Thymus (tissue), 11 donors: ENCODE measurements at regions not wholly inside any gene's neighbourhood (a gene's known extent, or its start where the extent isn't known, plus 50 kb on each side); places are given as distances from the start of the nearest gene placed in this dataset.
A peak's percentile ranks its signal among the peaks of the same experiment; 100 is the strongest.
"Not testable (repeated sequence)": the region's sequence is repeated elsewhere in the genome, so short reads cannot be mapped to it uniquely, and the experiment has no call there.

Experiments
- DNase-seq, 9 donors: peaks; one replicate each; pipeline ENCODE4 v3.0.0-alpha.2; 2013; ENCODE audit warnings: low spot score in 9 of 9, low read depth in 6 of 9, missing footprints in 1 of 9
- H3K27ac ChIP-seq, 2 donors: one replicate each; pipeline ENCODE4 v1.5.1; 2013; ENCODE audit warnings: control low read depth in 1 of 2, low read depth in 1 of 2, low read length in 1 of 2, mild to moderate bottlenecking in 1 of 2, moderate library complexity in 1 of 2
- H3K27me3 ChIP-seq, 2 donors: one replicate each; pipeline ENCODE4 v1.5.1; 2013; ENCODE audit warnings: low read length in 1 of 2; ENCODE audit not compliant: control insufficient read depth in 2 of 2, insufficient read depth in 1 of 2
- H3K36me3 ChIP-seq, 2 donors: one replicate each; pipeline ENCODE4 v1.5.1; 2013; ENCODE audit warnings: low read length in 1 of 2, mild to moderate bottlenecking in 1 of 2, moderate library complexity in 1 of 2; ENCODE audit not compliant: control insufficient read depth in 2 of 2, insufficient read depth in 2 of 2
- H3K4me1 ChIP-seq, 2 donors: one replicate each; pipeline ENCODE4 v1.5.1; 2013; ENCODE audit warnings: low read length in 2 of 2; ENCODE audit not compliant: control insufficient read depth in 2 of 2, insufficient read depth in 2 of 2
- H3K4me3 ChIP-seq, 2 donors: one replicate each; pipeline ENCODE4 v1.5.1; 2013; ENCODE audit warnings: low read length in 2 of 2, control low read depth in 1 of 2, mild to moderate bottlenecking in 1 of 2
- H3K9me3 ChIP-seq, 2 donors: one replicate each; pipeline ENCODE4 v1.5.1; 2013; ENCODE audit warnings: low read length in 1 of 2, mild to moderate bottlenecking in 1 of 2; ENCODE audit not compliant: control insufficient read depth in 2 of 2, insufficient read depth in 1 of 2
- WGBS: extraction: QIAGEN DNeasy Blood & Tissue Kit; methylation state at CpG from one replicate; pipeline ENCODE4 v1.1.7; 2013; 5-methylcytosine and 5-hydroxymethylcytosine counted together
- donor health status: healthy.

DNA sequence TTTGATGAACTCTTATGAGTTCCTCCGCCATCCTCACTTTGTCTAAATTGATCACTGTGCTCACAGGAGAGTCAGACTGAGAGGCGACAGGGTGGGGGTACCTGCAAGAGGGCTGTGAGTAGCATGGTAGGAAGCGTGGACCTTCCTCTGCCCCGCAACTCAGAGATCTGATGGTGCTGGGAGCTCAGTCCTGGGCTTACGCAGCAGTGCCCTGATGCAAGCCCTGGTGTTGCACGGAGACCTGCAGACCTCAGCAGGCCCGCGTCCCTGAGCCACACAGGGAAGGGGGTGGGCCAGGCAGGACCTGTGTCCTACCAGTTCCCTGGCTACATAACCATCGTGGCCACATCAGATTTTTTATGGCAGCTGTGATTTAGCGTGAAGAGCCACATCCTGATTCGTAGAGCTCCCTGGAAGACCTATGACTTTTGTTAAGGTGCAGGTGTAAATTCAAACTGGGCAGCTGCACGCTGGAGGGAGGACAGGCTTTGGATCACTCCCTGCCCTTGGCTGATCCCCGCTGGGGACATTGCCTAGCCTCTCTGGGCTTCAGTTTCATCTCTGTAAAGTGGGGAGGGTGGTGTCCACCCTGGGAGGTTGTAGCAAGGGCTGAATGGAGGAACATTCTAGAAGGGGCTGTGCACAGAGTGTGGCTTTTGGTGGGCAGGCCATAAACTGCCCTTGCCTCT, 176.1 kb downstream of the KLF13 start:
- H3K4me3 ChIP-seq: no peak overlapping the region
- no peak for DNase-seq
- WGBS: 92% methylated on average over 13 of the region's 13 CpGs

DNA sequence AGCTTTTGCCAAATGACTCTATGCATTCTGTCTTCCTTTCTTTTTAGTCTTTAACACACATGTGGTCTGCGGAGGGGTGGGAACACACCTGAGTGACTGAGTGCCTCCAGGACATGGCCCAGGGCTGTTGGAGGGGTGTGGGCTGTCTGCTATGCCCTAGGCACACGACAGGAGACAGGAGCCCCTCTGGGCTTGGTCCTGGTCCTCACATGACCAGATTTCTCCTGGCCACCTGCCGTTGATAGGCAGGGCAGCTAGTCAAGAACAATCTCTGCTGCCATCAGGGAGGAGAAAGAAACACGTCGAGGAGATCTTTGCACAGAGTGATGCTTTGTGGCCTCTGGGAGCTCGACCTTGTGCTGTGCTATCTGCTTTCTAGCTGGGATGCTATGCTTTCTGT, 176.6 kb downstream of the KLF13 start:
- whole genome bisulfite sequencing: 87% methylated on average over 6 of the region's 6 CpGs
- Histone ChIP-seq H3K27me3 (peaks cover 3 to 16% of the 10 kb centered on the region in 2 donors), H3K4me1 (no peaks in the 10 kb centered on the region), H3K36me3 (no peaks in the 10 kb centered on the region), H3K9me3 (no peaks in the 10 kb centered on the region), H3K4me3 (no peak overlapping the region), H3K27ac (no peak overlapping the region)
- no peak for DNase-seq

More for the DNA sequence above, 176.1 kb downstream of the KLF13 start:
- Histone ChIP-seq H3K36me3 (no peaks in the 10 kb centered on the region), H3K27ac (no peak overlapping the region), H3K4me1 (no peaks in the 10 kb centered on the region), H3K27me3 (peaks cover 3 to 16% of the 10 kb centered on the region in 2 donors), H3K9me3 (no peaks in the 10 kb centered on the region)

GRCh38 chr15:31503758-31504461, 177.3 kb downstream of the KLF13 start:
- 97% methylated on average over 17 of the region's 17 CpGs for WGBS
- no peak overlapping the region for H3K27ac ChIP-seq
- no peaks in the 10 kb centered on the region for H3K4me1 ChIP-seq
- H3K9me3 ChIP-seq: no peaks in the 10 kb centered on the region
- H3K27me3 ChIP-seq: peaks cover 3 to 16% of the 10 kb centered on the region in 2 donors
- DNase-seq: no peak
- H3K36me3 ChIP-seq: no peaks in the 10 kb centered on the region
- no peak overlapping the region for H3K4me3 ChIP-seq

DNA sequence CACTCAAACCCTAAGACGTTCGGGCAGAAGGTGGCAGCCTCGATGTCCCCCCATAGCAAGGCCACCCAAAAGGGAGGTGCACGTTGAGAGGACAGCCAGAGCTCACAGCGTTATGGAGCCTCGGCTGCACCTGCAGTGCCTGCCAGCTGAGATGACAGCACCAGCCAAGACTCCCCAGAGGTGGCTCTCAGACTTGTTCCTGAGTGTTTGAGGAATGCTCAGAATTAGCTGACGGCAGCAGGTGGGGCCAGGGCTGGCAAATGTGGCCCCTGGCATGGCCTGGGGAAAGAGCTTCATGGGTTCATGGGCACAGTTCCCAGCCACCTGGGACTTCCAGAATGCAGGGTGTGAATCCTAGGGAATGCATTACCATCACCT, 177.8 kb downstream of the KLF13 start:
- WGBS: 84% methylated on average over 7 of the region's 7 CpGs
- no peak for DNase-seq
- H3K27me3 ChIP-seq: peaks cover 3 to 16% of the 10 kb centered on the region in 2 donors
- H3K9me3 ChIP-seq: no peaks in the 10 kb centered on the region
- H3K4me3 ChIP-seq: no peak overlapping the region
- H3K36me3 ChIP-seq: no peaks in the 10 kb centered on the region
- H3K4me1 ChIP-seq: no peaks in the 10 kb centered on the region
- no peak overlapping the region for H3K27ac ChIP-seq

- DNase-seq, H3K36me3 ChIP-seq, H3K4me1 ChIP-seq, H3K9me3 ChIP-seq, H3K27ac ChIP-seq, H3K4me3 ChIP-seq: not testable (repeated sequence)
- peaks cover 3 to 15% of the 10 kb centered on the region in 2 donors for H3K27me3 ChIP-seq
- 75% methylated on average over 5 of the region's 5 CpGs for WGBS
Measured at GRCh38 chr15:31507573-31507972, 180.9 kb downstream of the KLF13 start.

DNA sequence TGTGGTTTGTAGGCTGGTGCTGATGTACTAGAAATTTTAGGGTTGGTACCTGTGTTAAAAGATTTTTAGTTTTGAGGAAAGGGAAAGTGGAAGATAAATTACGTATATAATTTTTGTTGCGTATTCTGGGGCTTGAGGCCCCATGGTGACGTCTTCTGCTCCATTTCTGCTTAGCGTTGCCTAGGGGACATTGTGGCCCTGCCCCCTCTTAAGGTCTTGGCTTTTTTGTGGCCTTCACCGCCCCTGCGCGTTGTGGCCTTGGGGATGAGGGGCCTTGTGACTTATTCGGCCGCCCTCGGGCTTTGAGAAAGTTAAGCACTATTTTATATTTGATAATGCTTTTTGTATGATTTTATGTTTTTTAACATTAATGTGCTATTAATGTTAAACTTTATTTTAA, 182.0 kb downstream of the KLF13 start:
- no peaks in the 10 kb centered on the region for H3K9me3 ChIP-seq
- WGBS: 96% methylated on average over 10 of the region's 10 CpGs
- DNase-seq: no peak

DNA sequence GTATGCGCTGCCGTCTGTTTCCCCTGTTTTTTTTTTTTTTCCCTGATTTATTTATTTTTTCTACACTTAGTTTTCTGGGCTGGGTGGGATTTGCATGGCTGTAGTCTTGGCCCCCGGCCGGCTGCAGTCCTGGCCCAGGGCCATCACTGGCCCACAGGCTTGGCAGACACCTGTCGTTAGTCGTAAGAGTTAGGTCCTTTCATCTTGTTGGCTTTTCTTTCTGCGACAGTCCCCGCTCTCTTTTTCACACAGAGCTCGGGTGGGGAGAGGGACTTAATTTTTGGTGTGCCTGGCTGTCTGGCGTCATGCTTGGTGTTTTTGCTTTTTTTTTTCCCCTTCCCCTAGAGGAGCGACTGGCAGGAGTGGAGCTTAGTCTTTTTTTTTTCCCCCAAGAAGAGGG, 183.4 kb downstream of the KLF13 start:
- H3K4me3 ChIP-seq: no peak overlapping the region
- no peaks in the 10 kb centered on the region for H3K9me3 ChIP-seq
- no peaks in the 10 kb centered on the region for H3K36me3 ChIP-seq
- peaks cover 3 to 7% of the 10 kb centered on the region in 2 donors for H3K27me3 ChIP-seq
- no peak for DNase-seq
- H3K27ac ChIP-seq: no peak overlapping the region
- 91% methylated on average over 11 of the region's 11 CpGs for WGBS
- no peaks in the 10 kb centered on the region for H3K4me1 ChIP-seq

More for the DNA sequence above, 182.0 kb downstream of the KLF13 start:
- no peaks in the 10 kb centered on the region for H3K36me3 ChIP-seq
- no peak overlapping the region for H3K27ac ChIP-seq
- H3K27me3 ChIP-seq: peaks cover 3 to 11% of the 10 kb centered on the region in 2 donors
- H3K4me1 ChIP-seq: no peaks in the 10 kb centered on the region
- H3K4me3 ChIP-seq: no peak overlapping the region

GRCh38 chr15:31511707-31512310, 185.2 kb downstream of the KLF13 start:
- no peak overlapping the region for H3K27ac ChIP-seq
- H3K27me3 ChIP-seq: peaks cover 0 to 5% of the 10 kb centered on the region in 2 donors
- H3K36me3 ChIP-seq: no peaks in the 10 kb centered on the region
- H3K4me3 ChIP-seq: no peak overlapping the region
- DNase-seq: peak in 1 of 9 donors; percentile 34
- WGBS: 66% methylated on average over 7 of the region's 7 CpGs
- H3K9me3 ChIP-seq: no peaks in the 10 kb centered on the region
- H3K4me1 ChIP-seq: no peaks in the 10 kb centered on the region

- DNase-seq: no peak
- H3K27me3 ChIP-seq: peaks cover 0 to 2% of the 10 kb centered on the region in 2 donors
- no peaks in the 10 kb centered on the region for H3K4me1 ChIP-seq
- H3K27ac ChIP-seq: no peak overlapping the region
- H3K36me3 ChIP-seq: no peaks in the 10 kb centered on the region
- H3K9me3 ChIP-seq: no peaks in the 10 kb centered on the region
- H3K4me3 ChIP-seq: no peak overlapping the region
- WGBS: 94% methylated on average over 7 of the region's 7 CpGs
Measured at GRCh38 chr15:31513178-31513577, 186.5 kb downstream of the KLF13 start.
